Fibroblast of lung (primary cell): ENCODE measurements at regions not wholly inside any gene's neighbourhood (a gene's known extent, or its start where the extent isn't known, plus 50 kb on each side); places are given as distances from the start of the nearest gene placed in this dataset.

ENCODE experiments used
- DNase-seq, 2 donors: peaks; one replicate each; pipeline versions ENCODE4 v3.0.0 to v3.0.0-alpha.2; 2010; ENCODE audit warnings: low read depth in 2 of 2
- H2AFZ ChIP-seq: 2 replicates; pipeline ENCODE4 v1.5.1; 2012; ENCODE audit warnings: low read length, control low read depth, inconsistent platforms
- H3K27ac ChIP-seq: 2 replicates; pipeline ENCODE4 v1.5.1; 2011; ENCODE audit warnings: low read length, control low read depth; ENCODE audit not compliant: insufficient read depth
- H3K27me3 ChIP-seq: 2 replicates; pipeline ENCODE4 v1.5.1; 2011; ENCODE audit warnings: mild to moderate bottlenecking, low read length; ENCODE audit not compliant: control insufficient read depth, insufficient read depth
- H3K36me3 ChIP-seq: 2 replicates; pipeline ENCODE4 v1.5.1; 2011; ENCODE audit warnings: low read length; ENCODE audit not compliant: control insufficient read depth, insufficient read depth
- H3K4me1 ChIP-seq: 2 replicates; pipeline ENCODE4 v1.5.1; 2011; ENCODE audit warnings: low read length; ENCODE audit not compliant: control insufficient read depth, insufficient read depth; ENCODE audit errors: extremely low read depth
- H3K4me2 ChIP-seq: 2 replicates; pipeline ENCODE4 v1.5.1; 2011; ENCODE audit warnings: low read length, control low read depth; ENCODE audit not compliant: insufficient read depth; ENCODE audit errors: extremely low read depth
- H3K4me3 ChIP-seq, 4 experiments: fragments of 200-600 bp in 1 of 4; sonication (generic) in 1 of 4; replicated peaks in 1 of 4; 2 replicates each; pipeline ENCODE4 v1.5.1; 2011 to 2016; ENCODE audit warnings: low read length in 4 of 4, low read depth in 3 of 4, mild to moderate bottlenecking in 3 of 4, control low read depth in 2 of 4, inconsistent platforms in 1 of 4, mixed read lengths in 1 of 4; ENCODE audit not compliant: insufficient read depth in 1 of 4; ENCODE audit errors: control extremely low read depth in 1 of 4
- H3K79me2 ChIP-seq: 2 replicates; pipeline ENCODE4 v1.5.1; 2012; ENCODE audit warnings: mild to moderate bottlenecking, low read length, inconsistent platforms; ENCODE audit not compliant: control insufficient read depth, insufficient read depth
- H3K9ac ChIP-seq: 2 replicates; pipeline ENCODE4 v1.5.1; 2011; ENCODE audit warnings: mild to moderate bottlenecking, low read length, control low read depth; ENCODE audit not compliant: insufficient read depth
- H3K9me3 ChIP-seq: 2 replicates; pipeline ENCODE4 v1.5.1; 2012; ENCODE audit warnings: low read depth, low read length; ENCODE audit not compliant: control insufficient read depth, insufficient read depth
- H4K20me1 ChIP-seq: 2 replicates; pipeline ENCODE4 v1.5.1; 2011; ENCODE audit warnings: low read length; ENCODE audit not compliant: control insufficient read depth, insufficient read depth; ENCODE audit errors: extremely low read depth
- EZH2 ChIP-seq: IDR thresholded peaks from 2 replicates; pipeline ENCODE4 v1.5.1; 2012; ENCODE audit warnings: low read length, control low read depth, mild to moderate bottlenecking; ENCODE audit errors: missing control alignments
- TF ChIP-seq, protein P1 (sequence below), 2 donors: IDR thresholded peaks in 1 of 2; conservative IDR thresholded peaks in 1 of 2; 1 replicate in 1 of 2; 2 replicates in 1 of 2; pipeline ENCODE4 v1.5.1; 2011 to 2012; ENCODE audit warnings: low read length in 2 of 2, control low read depth in 1 of 2, inconsistent platforms in 1 of 2, low read depth in 1 of 2, mild to moderate bottlenecking in 1 of 2

DNA sequence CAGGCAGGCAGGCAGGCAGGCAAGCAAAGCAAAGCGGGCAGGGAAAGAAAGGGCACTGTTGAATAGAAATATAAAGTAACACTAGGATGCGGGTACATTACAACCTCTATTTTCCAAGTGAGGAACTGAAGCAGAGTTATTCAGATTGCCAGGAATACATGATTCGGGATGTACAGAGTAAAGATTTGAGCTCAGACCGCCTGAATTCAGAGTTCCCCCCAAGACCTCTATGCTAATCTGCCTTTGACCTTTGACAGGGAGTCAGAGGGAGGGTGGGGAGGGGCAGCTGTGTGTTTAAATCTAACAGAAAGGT is 271.9 kb upstream of the SMIM31 start:
- H3K9ac ChIP-seq, result no peak overlapping the region
- H4K20me1 ChIP-seq, result no peaks in the 10 kb centered on the region
- no peak overlapping the region for H2AFZ ChIP-seq
- H3K27me3 ChIP-seq, result no peaks in the 10 kb centered on the region
- no peak overlapping the region for H3K4me2 ChIP-seq
- H3K36me3 ChIP-seq, result no peaks in the 10 kb centered on the region
- H3K4me1 ChIP-seq, result no peaks in the 10 kb centered on the region
- no peak for TF ChIP-seq EZH2
- TF ChIP-seq, protein P1, sequence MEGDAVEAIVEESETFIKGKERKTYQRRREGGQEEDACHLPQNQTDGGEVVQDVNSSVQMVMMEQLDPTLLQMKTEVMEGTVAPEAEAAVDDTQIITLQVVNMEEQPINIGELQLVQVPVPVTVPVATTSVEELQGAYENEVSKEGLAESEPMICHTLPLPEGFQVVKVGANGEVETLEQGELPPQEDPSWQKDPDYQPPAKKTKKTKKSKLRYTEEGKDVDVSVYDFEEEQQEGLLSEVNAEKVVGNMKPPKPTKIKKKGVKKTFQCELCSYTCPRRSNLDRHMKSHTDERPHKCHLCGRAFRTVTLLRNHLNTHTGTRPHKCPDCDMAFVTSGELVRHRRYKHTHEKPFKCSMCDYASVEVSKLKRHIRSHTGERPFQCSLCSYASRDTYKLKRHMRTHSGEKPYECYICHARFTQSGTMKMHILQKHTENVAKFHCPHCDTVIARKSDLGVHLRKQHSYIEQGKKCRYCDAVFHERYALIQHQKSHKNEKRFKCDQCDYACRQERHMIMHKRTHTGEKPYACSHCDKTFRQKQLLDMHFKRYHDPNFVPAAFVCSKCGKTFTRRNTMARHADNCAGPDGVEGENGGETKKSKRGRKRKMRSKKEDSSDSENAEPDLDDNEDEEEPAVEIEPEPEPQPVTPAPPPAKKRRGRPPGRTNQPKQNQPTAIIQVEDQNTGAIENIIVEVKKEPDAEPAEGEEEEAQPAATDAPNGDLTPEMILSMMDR (conservative IDR thresholded peaks at IDR 0.05 in 1 of 2, IDR thresholded peaks at IDR 0.05 in 1 of 2; ENCODE audit: low read depth in 1 of 2, low read length in 2 of 2), result no peak
- no peak overlapping the region for H3K4me3 ChIP-seq
- H3K27ac ChIP-seq, result no peak overlapping the region
- no peaks in the 10 kb centered on the region for H3K9me3 ChIP-seq
- H3K79me2 ChIP-seq, result no peaks in the 10 kb centered on the region
- DNase-seq, result no peak

DNA sequence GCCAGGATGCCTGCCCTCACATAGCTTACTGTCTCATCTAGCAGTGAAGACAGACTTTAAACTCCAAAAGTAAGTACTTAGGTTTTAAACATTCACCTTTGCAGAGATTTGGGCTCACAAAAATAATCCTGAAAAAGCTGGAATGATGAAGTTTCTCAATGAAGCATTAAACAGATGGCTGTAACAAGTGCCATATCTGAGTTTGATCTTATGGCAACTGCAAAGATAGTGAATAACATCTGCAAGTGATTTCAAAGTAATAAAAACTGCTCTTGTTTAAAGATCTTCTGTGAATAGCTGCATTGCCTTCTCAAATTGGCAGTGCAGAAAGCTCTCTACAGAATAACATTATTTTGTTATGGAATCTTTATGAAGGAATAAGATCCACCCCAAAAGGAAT is 271.2 kb upstream of the SMIM31 start:
- Histone ChIP-seq H3K9ac (no peak overlapping the region), H4K20me1 (no peaks in the 10 kb centered on the region), H3K4me2 (no peak overlapping the region), H3K4me3 (no peak overlapping the region), H3K27me3 (no peaks in the 10 kb centered on the region), H3K27ac (no peak overlapping the region), H3K36me3 (no peaks in the 10 kb centered on the region), H2AFZ (no peak overlapping the region), H3K79me2 (no peaks in the 10 kb centered on the region), H3K4me1 (no peaks in the 10 kb centered on the region), H3K9me3 (no peaks in the 10 kb centered on the region)
- DNase-seq, result no peak
- no peak for TF ChIP-seq EZH2
- TF ChIP-seq, protein P1 (conservative IDR thresholded peaks at IDR 0.05 in 1 of 2, IDR thresholded peaks at IDR 0.05 in 1 of 2; ENCODE audit: low read depth in 1 of 2, low read length in 2 of 2), result no peak

DNA sequence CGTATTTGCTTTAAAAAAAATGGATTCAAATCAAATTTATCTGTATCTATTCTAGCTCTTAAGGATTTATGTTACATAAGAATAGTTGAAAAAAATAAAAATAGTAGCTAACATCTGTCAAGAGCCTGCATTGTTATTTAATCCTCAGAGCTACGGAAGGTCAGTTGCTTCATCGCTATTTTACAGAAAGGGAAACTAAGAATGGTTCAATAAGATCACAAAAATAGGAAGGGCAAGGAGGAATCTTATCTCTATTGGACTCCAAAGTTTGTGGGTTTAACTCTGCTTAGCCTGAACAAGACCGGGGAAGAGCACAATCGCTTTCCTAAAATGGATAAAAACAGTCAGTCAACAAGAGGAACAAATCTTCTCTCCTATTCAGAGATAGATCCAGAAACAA is 270.2 kb upstream of the SMIM31 start:
- H4K20me1 ChIP-seq, result no peaks in the 10 kb centered on the region
- DNase-seq, result no peak
- H3K9ac ChIP-seq, result no peak overlapping the region
- no peaks in the 10 kb centered on the region for H3K36me3 ChIP-seq
- H3K79me2 ChIP-seq, result no peaks in the 10 kb centered on the region
- no peak overlapping the region for H2AFZ ChIP-seq
- H3K27ac ChIP-seq, result no peak overlapping the region
- TF ChIP-seq, protein P1 (conservative IDR thresholded peaks at IDR 0.05 in 1 of 2, IDR thresholded peaks at IDR 0.05 in 1 of 2; ENCODE audit: low read depth in 1 of 2, low read length in 2 of 2), result no peak
- no peak for TF ChIP-seq EZH2
- no peak overlapping the region for H3K4me2 ChIP-seq
- H3K4me3 ChIP-seq, result no peak overlapping the region
- no peaks in the 10 kb centered on the region for H3K27me3 ChIP-seq
- H3K4me1 ChIP-seq, result no peaks in the 10 kb centered on the region
- no peaks in the 10 kb centered on the region for H3K9me3 ChIP-seq
